ENCODE measurements at regions not wholly inside any gene's neighbourhood (a gene's known extent, or its start where the extent isn't known, plus 50 kb on each side); places are given as distances from the start of the nearest gene placed in this dataset.

GRCh38 chr5:93277051-93277450 lies 304.0 kb downstream of the NR2F1-AS1 start:
- no peak for TF ChIP-seq GATA2 (IDR thresholded peaks at IDR 0.05; ENCODE audit: low read depth, low read length)
- TF ChIP-seq GATA3 (IDR thresholded peaks at IDR 0.05; ENCODE audit: low read depth, low read length): no peak
